Fibroblast of pulmonary artery (primary cell): ENCODE measurements at regions not wholly inside any gene's neighbourhood (a gene's known extent, or its start where the extent isn't known, plus 50 kb on each side); places are given as distances from the start of the nearest gene placed in this dataset.

Experiments
- DNase-seq: peaks from one replicate; pipeline ENCODE4 v3.0.0-alpha.2; 2010; ENCODE audit warnings: low read depth
- H3K4me3 ChIP-seq: replicated peaks from 2 replicates; pipeline ENCODE4 v1.5.1; 2011; ENCODE audit warnings: low read depth, mild to moderate bottlenecking, control low read depth, low read length, moderate library complexity
- CTCF ChIP-seq: IDR thresholded peaks from 2 replicates; pipeline ENCODE4 v1.5.1; 2011; ENCODE audit warnings: mild to moderate bottlenecking, control low read depth, low read length, inconsistent platforms; ENCODE audit errors: missing control alignments

GRCh38 chr6:40897390-40898003 lies 141.5 kb downstream of the UNC5CL start:
- DNase-seq: no peak
- H3K4me3 ChIP-seq: no peak overlapping the region
- TF ChIP-seq CTCF: no peak

- no peak for TF ChIP-seq CTCF
- H3K4me3 ChIP-seq: no peak overlapping the region
- DNase-seq: no peak
Measured at GRCh38 chr6:40896696-40897095, 142.3 kb downstream of the UNC5CL start.

GRCh38 chr6:40894962-40895799 lies 143.8 kb downstream of the UNC5CL start:
- peak; percentile 70 for TF ChIP-seq CTCF
- H3K4me3 ChIP-seq: no peak overlapping the region
- peak; percentile 62 for DNase-seq

- H3K4me3 ChIP-seq: no peak overlapping the region
- no peak for TF ChIP-seq CTCF
- no peak for DNase-seq
Measured at GRCh38 chr6:40893021-40893420, 146.0 kb downstream of the UNC5CL start.

- no peak for TF ChIP-seq CTCF
- no peak for DNase-seq
- H3K4me3 ChIP-seq: no peak overlapping the region
Measured at GRCh38 chr6:40892223-40892622, 146.8 kb downstream of the UNC5CL start.

GRCh38 chr6:40891686-40892085 lies 147.3 kb downstream of the UNC5CL start:
- TF ChIP-seq CTCF: no peak
- H3K4me3 ChIP-seq: no peak overlapping the region
- no peak for DNase-seq
